Suprapubic skin (tissue), 4 donors: ENCODE measurements at regions not wholly inside any gene's neighbourhood (a gene's known extent, or its start where the extent isn't known, plus 50 kb on each side); places are given as distances from the start of the nearest gene placed in this dataset.

Experiments used
- DNase-seq, 2 donors: peaks; one replicate each; pipeline ENCODE4 v3.0.0-alpha.2; 2019; ENCODE audit warnings: low spot score in 2 of 2
- H3K27ac ChIP-seq: fragments of 200-600 bp; sonication (generic); one replicate; pipeline ENCODE4 v1.5.1; 2019
- H3K27me3 ChIP-seq: fragments of 200-600 bp; sonication (generic); one replicate; pipeline ENCODE4 v1.5.1; 2019
- H3K36me3 ChIP-seq: fragments of 200-600 bp; sonication (generic); one replicate; pipeline ENCODE4 v1.5.1; 2019
- H3K4me1 ChIP-seq: fragments of 200-600 bp; sonication (generic); one replicate; pipeline ENCODE4 v1.5.1; 2019
- H3K4me3 ChIP-seq: fragments of 200-600 bp; sonication (generic); one replicate; pipeline ENCODE4 v1.5.1; 2019; ENCODE audit warnings: mild to moderate bottlenecking
- H3K9me3 ChIP-seq: fragments of 200-600 bp; sonication (generic); one replicate; pipeline ENCODE4 v1.5.1; 2019
- EP300 ChIP-seq: sonication (generic); formaldehyde crosslinking; IDR thresholded peaks from one replicate; pipeline ENCODE4 v1.6.1; 2017; ENCODE audit warnings: antibody characterized with exemption
- POLR2A ChIP-seq, 2 donors: fragments of 450-650 bp; IDR thresholded peaks; one replicate each; pipeline ENCODE4 v1.6.1; 2017; ENCODE audit warnings: antibody characterized with exemption in 2 of 2, mild to moderate bottlenecking in 2 of 2, moderate library complexity in 2 of 2
- POLR2AphosphoS5 ChIP-seq, 3 donors: sonication (generic); formaldehyde crosslinking; IDR thresholded peaks; one replicate each; pipeline ENCODE4 v1.6.1; 2017; ENCODE audit warnings: antibody characterized with exemption in 3 of 3
- WGBS: methylation state at CpG from one replicate; pipeline ENCODE4 v1.1.5; 2018; 5-methylcytosine and 5-hydroxymethylcytosine counted together
- TF ChIP-seq, protein P1 (sequence below), 2 donors: fragments of 200-600 bp in 1 of 2; fragments of 450-650 bp in 1 of 2; sonication (generic) in 1 of 2; IDR thresholded peaks; one replicate each; pipeline ENCODE4 v1.5.1; 2016 to 2019; ENCODE audit warnings: antibody characterized with exemption in 2 of 2, mild to moderate bottlenecking in 1 of 2, moderate library complexity in 1 of 2

GRCh38 chr13:83221813-83222241 lies 660.4 kb downstream of the SLITRK1 start:
- H3K27me3 ChIP-seq, result no peaks in the 10 kb centered on the region

GRCh38 chr13:83221256-83221655 lies 661.0 kb downstream of the SLITRK1 start:
- Histone ChIP-seq H3K9me3 (no peaks in the 10 kb centered on the region), H3K4me3 (no peak overlapping the region), H3K36me3 (no peaks in the 10 kb centered on the region), H3K4me1 (no peaks in the 10 kb centered on the region), H3K27ac (no peak overlapping the region), H3K27me3 (no peaks in the 10 kb centered on the region)
- DNase-seq, result no peak
- TF ChIP-seq EP300 (no peak), POLR2A (IDR thresholded peaks at IDR 0.05) (no peak), POLR2AphosphoS5 (IDR thresholded peaks at IDR 0.05) (no peak)
- TF ChIP-seq, protein P1, sequence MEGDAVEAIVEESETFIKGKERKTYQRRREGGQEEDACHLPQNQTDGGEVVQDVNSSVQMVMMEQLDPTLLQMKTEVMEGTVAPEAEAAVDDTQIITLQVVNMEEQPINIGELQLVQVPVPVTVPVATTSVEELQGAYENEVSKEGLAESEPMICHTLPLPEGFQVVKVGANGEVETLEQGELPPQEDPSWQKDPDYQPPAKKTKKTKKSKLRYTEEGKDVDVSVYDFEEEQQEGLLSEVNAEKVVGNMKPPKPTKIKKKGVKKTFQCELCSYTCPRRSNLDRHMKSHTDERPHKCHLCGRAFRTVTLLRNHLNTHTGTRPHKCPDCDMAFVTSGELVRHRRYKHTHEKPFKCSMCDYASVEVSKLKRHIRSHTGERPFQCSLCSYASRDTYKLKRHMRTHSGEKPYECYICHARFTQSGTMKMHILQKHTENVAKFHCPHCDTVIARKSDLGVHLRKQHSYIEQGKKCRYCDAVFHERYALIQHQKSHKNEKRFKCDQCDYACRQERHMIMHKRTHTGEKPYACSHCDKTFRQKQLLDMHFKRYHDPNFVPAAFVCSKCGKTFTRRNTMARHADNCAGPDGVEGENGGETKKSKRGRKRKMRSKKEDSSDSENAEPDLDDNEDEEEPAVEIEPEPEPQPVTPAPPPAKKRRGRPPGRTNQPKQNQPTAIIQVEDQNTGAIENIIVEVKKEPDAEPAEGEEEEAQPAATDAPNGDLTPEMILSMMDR (IDR thresholded peaks at IDR 0.05), result no peak
- WGBS, result 100% methylated on average over 1 of the region's 1 CpG

More at GRCh38 chr13:83221813-83222241, 660.4 kb downstream of the SLITRK1 start:
- Histone ChIP-seq H3K36me3 (no peaks in the 10 kb centered on the region), H3K4me3 (no peak overlapping the region), H3K9me3 (no peaks in the 10 kb centered on the region), H3K27ac (no peak overlapping the region), H3K4me1 (no peaks in the 10 kb centered on the region)
- TF ChIP-seq EP300 (no peak), POLR2A (IDR thresholded peaks at IDR 0.05) (no peak), POLR2AphosphoS5 (IDR thresholded peaks at IDR 0.05) (no peak)
- TF ChIP-seq, protein P1 (IDR thresholded peaks at IDR 0.05), result no peak
- DNase-seq, result no peak
- 59% methylated on average over 5 of the region's 5 CpGs for WGBS

GRCh38 chr13:83220241-83220640 lies 662.0 kb downstream of the SLITRK1 start:
- Histone ChIP-seq H3K4me3 (no peak overlapping the region), H3K9me3 (no peaks in the 10 kb centered on the region), H3K27ac (no peak overlapping the region), H3K27me3 (no peaks in the 10 kb centered on the region), H3K4me1 (no peaks in the 10 kb centered on the region), H3K36me3 (no peaks in the 10 kb centered on the region)
- DNase-seq, result no peak
- TF ChIP-seq POLR2AphosphoS5 (IDR thresholded peaks at IDR 0.05), result no peak
- TF ChIP-seq, protein P1 (IDR thresholded peaks at IDR 0.05), result no peak
- no peak for TF ChIP-seq POLR2A (IDR thresholded peaks at IDR 0.05)
- TF ChIP-seq EP300, result no peak
- 85% methylated on average over 2 of the region's 2 CpGs for WGBS

GRCh38 chr13:83219832-83220231 lies 662.4 kb downstream of the SLITRK1 start:
- TF ChIP-seq EP300 (no peak), POLR2A (IDR thresholded peaks at IDR 0.05) (no peak), POLR2AphosphoS5 (IDR thresholded peaks at IDR 0.05) (no peak)
- TF ChIP-seq, protein P1 (IDR thresholded peaks at IDR 0.05), result no peak
- H3K27ac ChIP-seq, result no peak overlapping the region
- no peak overlapping the region for H3K4me3 ChIP-seq
- WGBS, result 87% methylated on average over 3 of the region's 3 CpGs
- H3K27me3 ChIP-seq, result no peaks in the 10 kb centered on the region
- no peaks in the 10 kb centered on the region for H3K36me3 ChIP-seq
- no peaks in the 10 kb centered on the region for H3K4me1 ChIP-seq
- H3K9me3 ChIP-seq, result no peaks in the 10 kb centered on the region
- no peak for DNase-seq

- no peaks in the 10 kb centered on the region for H3K36me3 ChIP-seq
- H3K9me3 ChIP-seq, result peaks cover 8% of the 10 kb centered on the region
- H3K27ac ChIP-seq, result no peak overlapping the region
- H3K4me1 ChIP-seq, result no peaks in the 10 kb centered on the region
- H3K4me3 ChIP-seq, result no peak overlapping the region
- H3K27me3 ChIP-seq, result no peaks in the 10 kb centered on the region
- WGBS, result 56% methylated on average over 1 of the region's 1 CpG
- no peak for DNase-seq
- TF ChIP-seq, protein P1 (IDR thresholded peaks at IDR 0.05), result no peak
- TF ChIP-seq POLR2AphosphoS5 (IDR thresholded peaks at IDR 0.05) (no peak), EP300 (no peak), POLR2A (IDR thresholded peaks at IDR 0.05) (no peak)
Measured at GRCh38 chr13:83216479-83217245, 665.6 kb downstream of the SLITRK1 start.
